Natural killer cell (primary cell): ENCODE measurements at regions not wholly inside any gene's neighbourhood (a gene's known extent, or its start where the extent isn't known, plus 50 kb on each side); places are given as distances from the start of the nearest gene placed in this dataset.

Experiments
- ATAC-seq, 3 donors: fragments of 150-1000 bp in 2 of 3; fragments of 200-7000 bp in 1 of 3; cut with Tn5 transposase; 1 replicate in 1 of 3; 2 replicates in 2 of 3; pipeline ENCODE4 v1.10.0; 2021; ENCODE audit warnings: mild to moderate bottlenecking in 2 of 3, moderate library complexity in 2 of 3
- DNase-seq, 2 donors: peaks; one replicate each; pipeline versions ENCODE4 v3.0.0 to v3.0.0-alpha.2; 2013 to 2021; ENCODE audit warnings: mixed read lengths in 1 of 2
- H3K27ac ChIP-seq: one replicate; pipeline ENCODE4 v1.5.1; 2013; ENCODE audit warnings: mild to moderate bottlenecking, low read length
- H3K27me3 ChIP-seq: one replicate; pipeline ENCODE4 v1.6.1; 2013; ENCODE audit warnings: low read length; ENCODE audit not compliant: control insufficient read depth, insufficient read depth
- H3K36me3 ChIP-seq: one replicate; pipeline ENCODE4 v1.6.1; 2013; ENCODE audit warnings: low read length; ENCODE audit not compliant: control insufficient read depth, insufficient read depth
- H3K4me1 ChIP-seq: one replicate; pipeline ENCODE4 v1.6.1; 2013; ENCODE audit warnings: low read length; ENCODE audit not compliant: control insufficient read depth, insufficient read depth
- H3K4me3 ChIP-seq: one replicate; pipeline ENCODE4 v1.5.1; 2013; ENCODE audit warnings: low read length
- H3K9me3 ChIP-seq: one replicate; pipeline ENCODE4 v1.6.1; 2013; ENCODE audit warnings: low read length; ENCODE audit not compliant: control insufficient read depth, insufficient read depth
- H3K27ac Mint-ChIP-seq, 2 donors: one replicate each; pipeline ENCODE4 v1.8.0; 2022; ENCODE audit warnings: mild to moderate bottlenecking in 2 of 2, mixed read lengths in 2 of 2, moderate library complexity in 1 of 2
- H3K27me3 Mint-ChIP-seq, 2 donors: one replicate each; pipeline ENCODE4 v1.8.0; 2022; ENCODE audit warnings: low read depth in 2 of 2, mixed read lengths in 2 of 2
- H3K36me3 Mint-ChIP-seq: one replicate; pipeline ENCODE4 v1.8.0; 2022; ENCODE audit warnings: mixed read lengths
- H3K4me1 Mint-ChIP-seq, 2 donors: one replicate each; pipeline ENCODE4 v1.8.0; 2022; ENCODE audit warnings: mixed read lengths in 2 of 2
- H3K4me3 Mint-ChIP-seq: one replicate; pipeline ENCODE4 v1.8.0; 2022; ENCODE audit warnings: mild to moderate bottlenecking, moderate library complexity, mixed read lengths
- H3K9me3 Mint-ChIP-seq, 2 donors: one replicate each; pipeline ENCODE4 v1.8.0; 2022; ENCODE audit warnings: mixed read lengths in 2 of 2
- CTCF ChIP-seq: fragments of 200-600 bp; IDR thresholded peaks from one replicate; pipeline ENCODE4 v1.8.0; 2022; ENCODE audit warnings: antibody characterized with exemption
- WGBS: methylation state at CpG from one replicate; pipeline ENCODE4 v1.1.7; 2013; ENCODE audit warnings: missing lambda C conversion rate; ENCODE audit not compliant: insufficient coverage; 5-methylcytosine and 5-hydroxymethylcytosine counted together
- intact Hi-C: fragments of 100-400 bp; cut with micrococcal nuclease; formaldehyde crosslinking; loops from one replicate; pipeline ENCODE4 v1.14.2; 2022

- H3K4me3 ChIP-seq = no peak overlapping the region
- Mint-ChIP-seq H3K36me3 (no peaks in the 10 kb centered on the region), H3K4me3 (no peak overlapping the region), H3K27ac (no peak overlapping the region), H3K4me1 (peaks cover 9 to 13% of the 10 kb centered on the region in 2 donors), H3K27me3 (peaks cover 13 to 19% of the 10 kb centered on the region in 2 donors), H3K9me3 (no peaks in the 10 kb centered on the region)
- H3K36me3 ChIP-seq = no peaks in the 10 kb centered on the region
- ATAC-seq (no peak), DNase-seq (no peak)
- H3K9me3 ChIP-seq = no peaks in the 10 kb centered on the region
- WGBS = 81% methylated on average over 8 of the region's 8 CpGs
- peaks cover 6% of the 10 kb centered on the region for H3K4me1 ChIP-seq
- no peak overlapping the region for H3K27ac ChIP-seq
- TF ChIP-seq CTCF = no peak
- intact Hi-C loops = loop anchor here (10.0 kb wide), 1 partner anchor 721 kb away; no protein-coding TSS in a partner anchor
- H3K27me3 ChIP-seq = no peaks in the 10 kb centered on the region
Measured at GRCh38 chr18:76564117-76564516, 69.1 kb upstream of the ZNF516 start.

- H3K27ac ChIP-seq = no peak overlapping the region
- no peaks in the 10 kb centered on the region for H3K9me3 ChIP-seq
- TF ChIP-seq CTCF = no peak
- no peak overlapping the region for H3K4me3 Mint-ChIP-seq
- no peaks in the 10 kb centered on the region for H3K4me1 ChIP-seq
- ATAC-seq = no peak
- intact Hi-C loops = loop anchor here (10.0 kb wide), 1 partner anchor 722 kb away; no protein-coding TSS in a partner anchor
- peaks cover 18% of the 10 kb centered on the region in 2 donors for H3K27me3 Mint-ChIP-seq
- H3K4me3 ChIP-seq = no peak overlapping the region
- 96% methylated on average over 30 of the region's 30 CpGs for WGBS
- no peak overlapping the region for H3K27ac Mint-ChIP-seq
- no peaks in the 10 kb centered on the region for H3K36me3 Mint-ChIP-seq
- H3K36me3 ChIP-seq = no peaks in the 10 kb centered on the region
- no peak for DNase-seq
- H3K4me1 Mint-ChIP-seq = peaks cover 9 to 13% of the 10 kb centered on the region in 2 donors
- peaks cover 2% of the 10 kb centered on the region for H3K27me3 ChIP-seq
- H3K9me3 Mint-ChIP-seq = no peaks in the 10 kb centered on the region
Measured at GRCh38 chr18:76562286-76563122, 67.5 kb upstream of the ZNF516 start.

GRCh38 chr18:76558881-76559667 lies 64.0 kb upstream of the ZNF516 start:
- no peaks in the 10 kb centered on the region for H3K9me3 Mint-ChIP-seq
- ATAC-seq = no peak
- no peaks in the 10 kb centered on the region for H3K36me3 Mint-ChIP-seq
- intact Hi-C loops = no loop called here
- peaks cover 2% of the 10 kb centered on the region for H3K27me3 ChIP-seq
- no peak overlapping the region for H3K4me3 Mint-ChIP-seq
- H3K27me3 Mint-ChIP-seq = peaks cover 10 to 15% of the 10 kb centered on the region in 2 donors
- no peaks in the 10 kb centered on the region for H3K36me3 ChIP-seq
- TF ChIP-seq CTCF = no peak
- no peak overlapping the region for H3K4me3 ChIP-seq
- H3K4me1 ChIP-seq = no peaks in the 10 kb centered on the region
- H3K27ac Mint-ChIP-seq = no peak overlapping the region
- H3K4me1 Mint-ChIP-seq = no peaks in the 10 kb centered on the region
- no peaks in the 10 kb centered on the region for H3K9me3 ChIP-seq
- 91% methylated on average over 18 of the region's 18 CpGs for WGBS
- DNase-seq = no peak
- no peak overlapping the region for H3K27ac ChIP-seq
